ENCODE measurements at regions not wholly inside any gene's neighbourhood (a gene's known extent, or its start where the extent isn't known, plus 50 kb on each side); places are given as distances from the start of the nearest gene placed in this dataset.
"Not testable (repeated sequence)": the region's sequence is repeated elsewhere in the genome, so short reads cannot be mapped to it uniquely, and the experiment has no call there.

DNA sequence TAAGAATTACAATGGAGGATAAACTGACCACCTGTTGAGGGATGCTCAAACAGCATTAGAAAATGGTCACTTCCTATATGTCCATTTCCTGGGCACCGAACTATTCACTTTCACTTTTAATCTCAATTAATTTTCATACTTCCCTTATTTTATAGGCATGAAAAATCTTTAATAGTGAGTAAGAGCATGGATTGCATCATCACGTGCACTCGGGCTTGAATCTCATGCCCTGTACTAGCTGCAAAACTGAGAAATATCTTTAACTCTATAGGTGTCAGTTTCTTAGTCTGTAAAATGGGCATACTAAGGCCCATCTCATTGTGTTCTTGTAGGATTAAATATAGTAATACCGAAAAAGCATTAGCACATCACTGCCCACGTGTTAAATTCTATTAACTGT lies 183.9 kb upstream of the FIGN start:
- WGBS = 74% methylated on average over 5 of the region's 5 CpGs
- TF ChIP-seq POLR2A (IDR thresholded peaks at IDR 0.05; ENCODE audit: low read depth) = no peak
- H3K4me1 ChIP-seq = no peaks in the 10 kb centered on the region
- no peaks in the 10 kb centered on the region for H3K36me3 ChIP-seq
- no peaks in the 10 kb centered on the region for H3K27me3 ChIP-seq
- H3K27ac ChIP-seq (replicated peaks in 1 of 4) = no peak overlapping the region
- no peak overlapping the region for H3K4me3 ChIP-seq
- no peaks in the 10 kb centered on the region for H3K9me3 ChIP-seq
- intact Hi-C loops (cut with DNase I) = no loop called here
- DNase-seq (ENCODE audit: extremely low spot score) = no peak

DNA sequence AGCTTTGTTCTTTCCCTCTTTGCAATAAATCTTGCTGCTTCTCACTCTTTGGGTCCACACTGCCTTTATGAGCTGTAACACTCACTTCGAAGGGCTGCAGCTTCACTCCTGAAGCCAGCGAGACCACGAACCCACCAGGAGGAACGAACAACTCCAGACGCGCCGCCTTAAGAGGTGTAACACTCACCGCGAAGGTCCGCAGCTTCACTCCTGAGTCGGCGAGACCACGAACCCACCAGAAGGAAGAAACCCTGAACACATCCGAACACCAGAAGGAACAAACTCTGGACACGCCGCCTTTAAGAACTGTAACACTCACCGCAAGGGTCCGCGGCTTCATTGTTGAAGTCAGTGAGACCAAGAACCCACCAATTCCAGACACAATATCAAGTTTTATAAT lies 178.7 kb upstream of the FIGN start:
- H3K27me3 ChIP-seq; DNase-seq (ENCODE audit: extremely low spot score); H3K4me3 ChIP-seq; intact Hi-C loops (cut with DNase I); H3K27ac ChIP-seq (replicated peaks in 1 of 4); H3K4me1 ChIP-seq; H3K9me3 ChIP-seq; H3K36me3 ChIP-seq: not testable (repeated sequence)
- WGBS = 99% methylated on average over 19 of the region's 19 CpGs

DNA sequence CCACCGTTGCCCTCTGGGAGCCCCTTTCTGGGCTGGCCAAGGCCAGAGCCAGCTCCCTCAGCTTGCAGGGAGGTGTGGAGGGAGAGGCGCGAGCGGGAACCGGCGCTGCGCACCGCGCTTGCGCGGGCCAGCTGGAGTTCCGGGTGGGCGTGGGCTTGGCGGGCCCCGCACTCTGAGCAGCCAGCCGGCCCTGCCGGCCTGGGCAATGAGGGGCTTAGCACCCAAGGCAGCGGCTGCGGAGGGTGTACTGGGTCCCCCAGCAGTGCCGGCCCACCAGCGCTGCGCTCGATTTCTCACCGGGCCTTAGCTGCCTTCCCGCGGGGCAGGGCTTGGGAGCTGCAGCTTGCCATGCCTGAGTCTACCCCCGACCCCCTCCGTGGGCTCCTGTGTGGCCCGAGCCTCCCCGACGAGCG lies 177.7 kb upstream of the FIGN start:
- 88% methylated on average over 1 of the region's 32 CpGs for WGBS
- H3K27me3 ChIP-seq; H3K9me3 ChIP-seq; H3K4me1 ChIP-seq; H3K27ac ChIP-seq (replicated peaks in 1 of 4); intact Hi-C loops (cut with DNase I); H3K36me3 ChIP-seq; DNase-seq (ENCODE audit: extremely low spot score); H3K4me3 ChIP-seq: not testable (repeated sequence)

DNA sequence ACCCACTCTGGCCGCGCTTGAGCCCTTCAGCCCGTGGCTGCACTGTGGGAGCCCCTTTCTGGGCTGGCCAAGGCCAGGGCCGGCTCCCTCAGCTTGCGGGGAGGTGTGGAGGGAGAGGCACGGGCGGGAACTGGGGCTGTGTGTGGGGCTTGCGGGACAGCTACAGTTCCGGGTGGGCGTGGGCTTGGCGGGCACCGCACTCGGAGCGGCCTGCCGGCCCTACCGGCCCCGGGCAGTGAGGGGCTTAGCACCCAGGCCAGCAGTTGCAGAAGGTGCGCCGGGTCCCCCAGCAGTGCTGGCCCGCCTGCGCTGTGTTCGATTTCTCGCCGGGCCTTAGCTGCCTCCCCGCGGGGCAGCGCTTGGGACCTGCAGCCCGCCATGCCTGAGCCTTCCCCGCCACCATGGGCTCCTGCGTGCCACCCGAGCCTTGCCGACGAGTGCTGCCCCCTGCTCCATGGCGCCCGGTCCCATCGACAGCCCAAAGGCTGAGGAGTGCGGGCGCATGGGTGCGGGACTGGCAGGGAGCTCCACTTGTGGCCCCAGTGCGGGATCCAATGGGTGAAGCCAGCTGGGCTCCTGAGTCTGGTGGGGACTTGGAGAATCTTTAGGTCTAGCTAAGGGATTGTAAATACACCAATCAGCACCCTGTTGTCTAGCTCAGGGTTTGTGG lies 173.7 kb upstream of the FIGN start:
- WGBS = 98% methylated on average over 13 of the region's 40 CpGs
- TF ChIP-seq, protein P1, sequence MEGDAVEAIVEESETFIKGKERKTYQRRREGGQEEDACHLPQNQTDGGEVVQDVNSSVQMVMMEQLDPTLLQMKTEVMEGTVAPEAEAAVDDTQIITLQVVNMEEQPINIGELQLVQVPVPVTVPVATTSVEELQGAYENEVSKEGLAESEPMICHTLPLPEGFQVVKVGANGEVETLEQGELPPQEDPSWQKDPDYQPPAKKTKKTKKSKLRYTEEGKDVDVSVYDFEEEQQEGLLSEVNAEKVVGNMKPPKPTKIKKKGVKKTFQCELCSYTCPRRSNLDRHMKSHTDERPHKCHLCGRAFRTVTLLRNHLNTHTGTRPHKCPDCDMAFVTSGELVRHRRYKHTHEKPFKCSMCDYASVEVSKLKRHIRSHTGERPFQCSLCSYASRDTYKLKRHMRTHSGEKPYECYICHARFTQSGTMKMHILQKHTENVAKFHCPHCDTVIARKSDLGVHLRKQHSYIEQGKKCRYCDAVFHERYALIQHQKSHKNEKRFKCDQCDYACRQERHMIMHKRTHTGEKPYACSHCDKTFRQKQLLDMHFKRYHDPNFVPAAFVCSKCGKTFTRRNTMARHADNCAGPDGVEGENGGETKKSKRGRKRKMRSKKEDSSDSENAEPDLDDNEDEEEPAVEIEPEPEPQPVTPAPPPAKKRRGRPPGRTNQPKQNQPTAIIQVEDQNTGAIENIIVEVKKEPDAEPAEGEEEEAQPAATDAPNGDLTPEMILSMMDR (IDR thresholded peaks at IDR 0.05) = no peak
- TF ChIP-seq POLR2AphosphoS5 (IDR thresholded peaks at IDR 0.05) (no peak), POLR2A (IDR thresholded peaks at IDR 0.05; ENCODE audit: low read depth) (no peak), EP300 (IDR thresholded peaks at IDR 0.05) (no peak)
- peaks cover 0 to 15% (median 3%) of the 10 kb centered on the region in 4 donors for H3K9me3 ChIP-seq
- no peak overlapping the region for H3K4me3 ChIP-seq
- H3K36me3 ChIP-seq = no peaks in the 10 kb centered on the region
- H3K27ac ChIP-seq (replicated peaks in 1 of 4) = no peak overlapping the region
- no peaks in the 10 kb centered on the region for H3K4me1 ChIP-seq
- no peaks in the 10 kb centered on the region for H3K27me3 ChIP-seq
- intact Hi-C loops (cut with DNase I) = no loop called here
- DNase-seq (ENCODE audit: extremely low spot score) = no peak

DNA sequence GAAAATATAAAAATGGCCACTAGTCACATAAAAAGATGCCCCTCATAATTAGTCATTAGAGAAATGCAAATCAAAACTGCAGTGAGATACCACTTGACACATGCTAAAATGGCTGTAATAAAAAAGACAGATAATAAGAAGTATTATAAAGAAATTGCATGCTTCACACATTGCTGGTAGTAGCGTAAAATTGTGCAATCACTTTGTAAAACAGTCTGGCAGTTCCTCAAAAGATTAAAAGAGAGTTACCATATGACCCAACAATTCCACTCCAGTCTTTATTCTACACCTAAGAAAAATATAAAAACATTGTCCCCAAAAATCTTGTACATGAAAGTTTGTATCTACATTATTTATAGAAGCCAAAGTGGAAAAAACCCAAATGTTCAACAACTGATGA lies 170.6 kb upstream of the FIGN start:
- Histone ChIP-seq H3K4me3 (no peak overlapping the region), H3K27me3 (no peaks in the 10 kb centered on the region), H3K9me3 (peaks cover 0 to 15% (median 3%) of the 10 kb centered on the region in 4 donors), H3K36me3 (no peaks in the 10 kb centered on the region), H3K4me1 (no peaks in the 10 kb centered on the region), H3K27ac (replicated peaks in 1 of 4) (no peak overlapping the region)
- intact Hi-C loops (cut with DNase I) = no loop called here
- TF ChIP-seq POLR2A (IDR thresholded peaks at IDR 0.05; ENCODE audit: low read depth) = no peak
- no peak for TF ChIP-seq EP300 (IDR thresholded peaks at IDR 0.05)
- TF ChIP-seq POLR2AphosphoS5 (IDR thresholded peaks at IDR 0.05) = no peak
- TF ChIP-seq, protein P1 (IDR thresholded peaks at IDR 0.05) = no peak
- WGBS = 77% methylated on average over 1 of the region's 1 CpG
- DNase-seq (ENCODE audit: extremely low spot score) = no peak

DNA sequence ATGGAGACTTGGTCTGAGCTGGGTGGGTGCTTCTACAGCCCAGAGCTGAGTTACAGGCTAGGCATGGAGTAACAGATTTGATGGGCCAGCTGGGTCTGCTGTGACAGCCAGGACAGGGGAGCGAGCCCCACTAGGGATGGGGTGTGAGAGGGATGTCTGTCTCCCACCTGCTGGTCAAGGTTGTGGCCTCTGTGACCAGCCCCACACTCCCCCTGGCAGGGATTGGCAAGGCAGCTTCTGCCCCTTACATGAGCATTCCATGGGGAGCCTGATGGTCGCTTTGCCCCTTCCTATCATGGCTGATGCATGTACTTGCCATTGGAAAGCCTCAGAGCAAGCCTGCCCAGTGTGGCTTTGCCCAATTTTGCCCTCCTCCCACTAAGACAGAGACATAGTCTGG lies 162.0 kb upstream of the FIGN start:
- intact Hi-C loops (cut with DNase I) = no loop called here

DNA sequence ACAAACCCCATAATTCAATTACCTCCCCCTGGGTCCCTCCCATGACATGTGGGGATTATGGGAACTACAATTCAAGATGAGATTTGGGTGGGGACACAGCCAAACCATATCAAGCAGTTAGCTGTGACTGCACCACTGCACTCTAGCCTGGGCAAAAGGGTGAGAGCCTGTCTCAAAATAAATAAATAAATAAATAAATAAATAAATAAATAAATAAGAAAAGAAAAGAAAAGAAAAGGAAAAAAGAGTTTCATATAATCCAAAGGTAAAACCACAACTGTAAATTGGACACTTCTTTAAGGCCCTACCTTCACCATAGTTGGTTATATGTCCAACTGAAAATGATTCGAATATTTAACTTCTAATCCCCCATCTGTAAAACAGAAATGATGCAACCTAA lies 157.6 kb upstream of the FIGN start:
- H3K4me1 ChIP-seq; H3K4me3 ChIP-seq; H3K27me3 ChIP-seq; H3K27ac ChIP-seq (replicated peaks in 1 of 4); H3K36me3 ChIP-seq; H3K9me3 ChIP-seq; DNase-seq (ENCODE audit: extremely low spot score); intact Hi-C loops (cut with DNase I): not testable (repeated sequence)
- 0% methylated on average over 1 of the region's 1 CpG for WGBS

More for the DNA sequence above, 162.0 kb upstream of the FIGN start:
- H3K27ac ChIP-seq (replicated peaks in 1 of 4) = no peak overlapping the region
- peaks cover 0 to 12% (median 4%) of the 10 kb centered on the region in 4 donors for H3K9me3 ChIP-seq
- DNase-seq (ENCODE audit: extremely low spot score) = no peak
- no peak overlapping the region for H3K4me3 ChIP-seq
- TF ChIP-seq POLR2AphosphoS5 (IDR thresholded peaks at IDR 0.05) (no peak), POLR2A (IDR thresholded peaks at IDR 0.05; ENCODE audit: low read depth) (no peak), EP300 (IDR thresholded peaks at IDR 0.05) (no peak)
- TF ChIP-seq, protein P1 (IDR thresholded peaks at IDR 0.05) = no peak
- no peaks in the 10 kb centered on the region for H3K4me1 ChIP-seq
- WGBS = 86% methylated on average over 1 of the region's 2 CpGs
- no peaks in the 10 kb centered on the region for H3K27me3 ChIP-seq
- no peaks in the 10 kb centered on the region for H3K36me3 ChIP-seq

Data from esophagus muscularis mucosa (tissue), 4 donors.